ENCODE measurements at regions not wholly inside any gene's neighbourhood (a gene's known extent, or its start where the extent isn't known, plus 50 kb on each side); places are given as distances from the start of the nearest gene placed in this dataset.

DNA sequence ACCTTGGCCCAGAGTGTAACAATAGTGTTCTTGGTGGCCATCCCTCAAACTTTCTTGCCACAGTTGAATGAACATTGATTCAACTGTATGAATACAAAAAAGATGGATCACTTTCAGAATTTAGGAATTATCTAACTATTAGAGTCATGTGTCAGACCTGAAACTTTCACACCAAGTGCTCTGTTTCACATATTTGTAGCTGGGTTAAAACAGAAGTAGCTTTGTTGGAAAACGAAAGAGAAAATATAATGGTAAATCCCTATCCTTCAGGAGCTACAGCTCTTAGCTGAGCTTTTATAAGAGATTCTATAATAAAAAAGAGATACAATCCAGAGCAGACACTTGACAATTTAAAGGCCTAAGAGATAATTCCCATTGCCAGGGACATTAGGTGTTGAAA, 719.3 kb downstream of the JRKL start:
- no peak for DNase-seq (ENCODE audit: insufficient read length, low spot score, missing footprints)
- Histone ChIP-seq H3K36me3 (ENCODE audit: insufficient read depth, low read length) (no peaks in the 10 kb centered on the region), H4K20me1 (ENCODE audit: insufficient read depth, low read length) (no peaks in the 10 kb centered on the region), H3K4me1 (ENCODE audit: insufficient read depth, low read length) (no peaks in the 10 kb centered on the region), H3K27me3 (ENCODE audit: insufficient read depth, low read length) (no peaks in the 10 kb centered on the region), H3K9me3 (ENCODE audit: low read depth, low read length) (no peaks in the 10 kb centered on the region), H3K79me2 (ENCODE audit: insufficient read depth, low read length) (no peaks in the 10 kb centered on the region), H3K4me3 (ENCODE audit: insufficient read depth, low read length) (no peak overlapping the region), H3K4me2 (ENCODE audit: insufficient read depth, low read length) (no peak overlapping the region), H2AFZ (ENCODE audit: low read length) (no peak overlapping the region), H3K27ac (ENCODE audit: low read depth, low read length) (no peak overlapping the region)
- TF ChIP-seq, protein P1, sequence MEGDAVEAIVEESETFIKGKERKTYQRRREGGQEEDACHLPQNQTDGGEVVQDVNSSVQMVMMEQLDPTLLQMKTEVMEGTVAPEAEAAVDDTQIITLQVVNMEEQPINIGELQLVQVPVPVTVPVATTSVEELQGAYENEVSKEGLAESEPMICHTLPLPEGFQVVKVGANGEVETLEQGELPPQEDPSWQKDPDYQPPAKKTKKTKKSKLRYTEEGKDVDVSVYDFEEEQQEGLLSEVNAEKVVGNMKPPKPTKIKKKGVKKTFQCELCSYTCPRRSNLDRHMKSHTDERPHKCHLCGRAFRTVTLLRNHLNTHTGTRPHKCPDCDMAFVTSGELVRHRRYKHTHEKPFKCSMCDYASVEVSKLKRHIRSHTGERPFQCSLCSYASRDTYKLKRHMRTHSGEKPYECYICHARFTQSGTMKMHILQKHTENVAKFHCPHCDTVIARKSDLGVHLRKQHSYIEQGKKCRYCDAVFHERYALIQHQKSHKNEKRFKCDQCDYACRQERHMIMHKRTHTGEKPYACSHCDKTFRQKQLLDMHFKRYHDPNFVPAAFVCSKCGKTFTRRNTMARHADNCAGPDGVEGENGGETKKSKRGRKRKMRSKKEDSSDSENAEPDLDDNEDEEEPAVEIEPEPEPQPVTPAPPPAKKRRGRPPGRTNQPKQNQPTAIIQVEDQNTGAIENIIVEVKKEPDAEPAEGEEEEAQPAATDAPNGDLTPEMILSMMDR (IDR thresholded peaks at IDR 0.05; ENCODE audit: extremely low read depth, low read depth, low read length), result no peak

DNA sequence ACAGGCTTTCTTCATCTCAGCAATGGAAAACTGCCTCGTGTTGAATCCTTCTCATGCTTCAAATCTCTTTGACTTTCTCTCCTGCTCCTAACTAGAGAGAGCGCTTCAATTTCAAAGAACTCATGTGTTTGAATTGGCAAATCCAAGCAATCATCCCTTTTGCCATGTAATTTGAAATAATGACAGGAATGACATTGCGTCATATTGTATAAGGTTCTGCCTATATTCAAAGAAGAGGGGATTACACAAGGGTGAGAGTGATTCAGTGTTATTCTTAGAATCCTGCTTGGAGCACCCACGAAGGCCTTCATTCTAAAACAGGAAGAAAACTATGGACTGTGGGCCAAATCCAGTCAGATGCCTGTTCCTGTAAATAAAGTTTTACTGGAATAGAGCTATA, 720.6 kb downstream of the JRKL start:
- Histone ChIP-seq H2AFZ (ENCODE audit: low read length) (no peak overlapping the region), H3K4me1 (ENCODE audit: insufficient read depth, low read length) (no peaks in the 10 kb centered on the region), H3K4me2 (ENCODE audit: insufficient read depth, low read length) (no peak overlapping the region), H3K4me3 (ENCODE audit: insufficient read depth, low read length) (no peak overlapping the region), H4K20me1 (ENCODE audit: insufficient read depth, low read length) (no peaks in the 10 kb centered on the region), H3K79me2 (ENCODE audit: insufficient read depth, low read length) (no peaks in the 10 kb centered on the region), H3K27ac (ENCODE audit: low read depth, low read length) (no peak overlapping the region), H3K27me3 (ENCODE audit: insufficient read depth, low read length) (no peaks in the 10 kb centered on the region), H3K9me3 (ENCODE audit: low read depth, low read length) (no peaks in the 10 kb centered on the region), H3K36me3 (ENCODE audit: insufficient read depth, low read length) (no peaks in the 10 kb centered on the region)
- TF ChIP-seq, protein P1 (IDR thresholded peaks at IDR 0.05; ENCODE audit: extremely low read depth, low read depth, low read length), result no peak
- DNase-seq (ENCODE audit: insufficient read length, low spot score, missing footprints), result no peak

- H3K4me2 ChIP-seq (ENCODE audit: insufficient read depth, low read length), result no peak overlapping the region
Observed at GRCh38 chr11:97111559-97111958, 721.7 kb downstream of the JRKL start.

GRCh38 chr11:97118614-97119200, 728.9 kb downstream of the JRKL start:
- H4K20me1 ChIP-seq (ENCODE audit: insufficient read depth, low read length), result no peaks in the 10 kb centered on the region
- no peaks in the 10 kb centered on the region for H3K4me1 ChIP-seq (ENCODE audit: insufficient read depth, low read length)
- H3K79me2 ChIP-seq (ENCODE audit: insufficient read depth, low read length), result no peaks in the 10 kb centered on the region
- DNase-seq (ENCODE audit: insufficient read length, low spot score, missing footprints), result no peak
- no peak overlapping the region for H3K4me2 ChIP-seq (ENCODE audit: insufficient read depth, low read length)
- no peaks in the 10 kb centered on the region for H3K9me3 ChIP-seq (ENCODE audit: low read depth, low read length)
- H3K36me3 ChIP-seq (ENCODE audit: insufficient read depth, low read length), result no peaks in the 10 kb centered on the region
- H2AFZ ChIP-seq (ENCODE audit: low read length), result no peak overlapping the region
- no peak overlapping the region for H3K4me3 ChIP-seq (ENCODE audit: insufficient read depth, low read length)
- TF ChIP-seq, protein P1 (IDR thresholded peaks at IDR 0.05; ENCODE audit: extremely low read depth, low read depth, low read length), result no peak
- H3K27me3 ChIP-seq (ENCODE audit: insufficient read depth, low read length), result no peaks in the 10 kb centered on the region
- no peak overlapping the region for H3K27ac ChIP-seq (ENCODE audit: low read depth, low read length)

More at GRCh38 chr11:97111559-97111958, 721.7 kb downstream of the JRKL start:
- Histone ChIP-seq H3K4me3 (ENCODE audit: insufficient read depth, low read length) (no peak overlapping the region), H3K27me3 (ENCODE audit: insufficient read depth, low read length) (no peaks in the 10 kb centered on the region), H3K36me3 (ENCODE audit: insufficient read depth, low read length) (no peaks in the 10 kb centered on the region), H3K27ac (ENCODE audit: low read depth, low read length) (no peak overlapping the region), H3K9me3 (ENCODE audit: low read depth, low read length) (no peaks in the 10 kb centered on the region), H4K20me1 (ENCODE audit: insufficient read depth, low read length) (no peaks in the 10 kb centered on the region), H3K79me2 (ENCODE audit: insufficient read depth, low read length) (no peaks in the 10 kb centered on the region), H2AFZ (ENCODE audit: low read length) (no peak overlapping the region), H3K4me1 (ENCODE audit: insufficient read depth, low read length) (no peaks in the 10 kb centered on the region)
- no peak for DNase-seq (ENCODE audit: insufficient read length, low spot score, missing footprints)
- TF ChIP-seq, protein P1 (IDR thresholded peaks at IDR 0.05; ENCODE audit: extremely low read depth, low read depth, low read length), result no peak

All from osteoblast (primary cell).